HepG2 (cell line): ENCODE measurements at regions not wholly inside any gene's neighbourhood (a gene's known extent, or its start where the extent isn't known, plus 50 kb on each side); places are given as distances from the start of the nearest gene placed in this dataset.

ENCODE experiments used
- EP300 ChIP-seq, 3 experiments: sonication (generic) in 1 of 3; formaldehyde crosslinking in 1 of 3; IDR thresholded peaks; 2 replicates each; pipeline versions ENCODE4 v1.5.1 to v1.6.1; 2011 to 2020; ENCODE audit warnings: low read depth in 2 of 3, low read length in 2 of 3, borderline replicate concordance in 1 of 3, improper control_type of control experiment in 1 of 3, mild to moderate bottlenecking in 1 of 3, missing genetic modification reagents in 1 of 3, moderate library complexity in 1 of 3
- ESRRA ChIP-seq: sonication (generic); formaldehyde crosslinking; IDR thresholded peaks from 2 replicates; pipeline ENCODE4 v1.5.1; 2020; ENCODE audit warnings: mild to moderate bottlenecking, low read depth, missing genetic modification reagents
- EZH2 ChIP-seq: conservative IDR thresholded peaks from 2 replicates; pipeline ENCODE4 v1.6.1; 2012; ENCODE audit warnings: mild to moderate bottlenecking, low read depth, low read length, moderate library complexity
- FOSL1 ChIP-seq: sonication (generic); formaldehyde crosslinking; IDR thresholded peaks from 2 replicates; pipeline ENCODE4 v1.9.0; 2021; ENCODE audit warnings: missing genetic modification reagents, borderline replicate concordance
- SRF ChIP-seq: IDR thresholded peaks from 2 replicates; pipeline ENCODE4 v1.6.1; 2011; ENCODE audit warnings: mild to moderate bottlenecking, low read depth, low read length, moderate library complexity
- ZNF253 ChIP-seq: sonication (generic); formaldehyde crosslinking; IDR thresholded peaks from 2 replicates; pipeline ENCODE4 v1.8.0; 2022; ENCODE audit warnings: mild to moderate bottlenecking, missing genetic modification reagents, borderline replicate concordance
- ZNF44 ChIP-seq: sonication (generic); formaldehyde crosslinking; IDR thresholded peaks from 2 replicates; pipeline ENCODE4 v1.5.1; 2020; ENCODE audit warnings: mild to moderate bottlenecking, missing genetic modification reagents
- TF ChIP-seq, protein P1 (sequence below): sonication (generic); formaldehyde crosslinking; IDR thresholded peaks from 2 replicates; pipeline ENCODE4 v1.4.0; 2020; ENCODE audit warnings: missing genetic modification reagents

GRCh38 chr20:60215816-60216730 is 257.9 kb downstream of the CDH26 start:
- TF ChIP-seq FOSL1 (CRISPR knock-in tag) (no peak), EP300 (IDR thresholded peaks at IDR 0.05; ENCODE audit: low read depth in 2 of 2, low read length in 2 of 2) (no peak), EP300 (CRISPR knock-in tag; IDR thresholded peaks at IDR 0.05; ENCODE audit: borderline replicate concordance) (no peak), ESRRA (CRISPR knock-in tag) (no peak), EZH2 (no peak), SRF (no peak), ZNF253 (CRISPR knock-in tag) (no peak), ZNF44 (CRISPR knock-in tag) (no peak)
- TF ChIP-seq, protein P1, sequence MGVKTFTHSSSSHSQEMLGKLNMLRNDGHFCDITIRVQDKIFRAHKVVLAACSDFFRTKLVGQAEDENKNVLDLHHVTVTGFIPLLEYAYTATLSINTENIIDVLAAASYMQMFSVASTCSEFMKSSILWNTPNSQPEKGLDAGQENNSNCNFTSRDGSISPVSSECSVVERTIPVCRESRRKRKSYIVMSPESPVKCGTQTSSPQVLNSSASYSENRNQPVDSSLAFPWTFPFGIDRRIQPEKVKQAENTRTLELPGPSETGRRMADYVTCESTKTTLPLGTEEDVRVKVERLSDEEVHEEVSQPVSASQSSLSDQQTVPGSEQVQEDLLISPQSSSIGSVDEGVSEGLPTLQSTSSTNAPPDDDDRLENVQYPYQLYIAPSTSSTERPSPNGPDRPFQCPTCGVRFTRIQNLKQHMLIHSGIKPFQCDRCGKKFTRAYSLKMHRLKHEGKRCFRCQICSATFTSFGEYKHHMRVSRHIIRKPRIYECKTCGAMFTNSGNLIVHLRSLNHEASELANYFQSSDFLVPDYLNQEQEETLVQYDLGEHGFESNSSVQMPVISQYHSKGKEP, result no peak
